GM12878 (cell line): ENCODE measurements at regions not wholly inside any gene's neighbourhood (a gene's known extent, or its start where the extent isn't known, plus 50 kb on each side); places are given as distances from the start of the nearest gene placed in this dataset.

Experiments
- ATAC-seq: fragments of 200-7000 bp; cut with Tn5 transposase; 3 replicates; pipeline ENCODE4 v1.9.1; 2020; ENCODE audit warnings: mild to moderate bottlenecking, moderate library complexity
- BruUV-seq: library from RNA; stranded (reverse); fragments of 400-500 nt; replicated peaks from 2 replicates; lab custom pipeline; 2021; lab: Mats Ljungman, UMichigan
- CTCF ChIA-PET: fragments of 300-600 bp; sonication (Branson Sonifier 250); formaldehyde crosslinking; extraction: SDS; loops from one replicate; lab custom pipeline; 2021; ENCODE audit warnings: inconsistent platforms; lab: Yijun Ruan, JAX
- POLR2A ChIA-PET: fragments of 350-600 bp; formaldehyde crosslinking; extraction: SDS; loops from one replicate; lab custom pipeline; 2021; ENCODE audit warnings: inconsistent platforms; lab: Charles Lee
- RAD21 ChIA-PET: fragments of 300-600 bp; sonication (Branson Sonifier 250); formaldehyde crosslinking; loops from one replicate; lab custom pipeline; 2023; ENCODE audit warnings: antibody characterized with exemption; ENCODE audit not compliant: unreplicated experiment; lab: Charles Lee
- SMC1A ChIA-PET: fragments of 300-600 bp; sonication (Branson Sonifier 250); formaldehyde crosslinking; loops from one replicate; lab custom pipeline; 2023; ENCODE audit not compliant: unreplicated experiment, uncharacterized antibody; lab: Charles Lee
- DNase-seq: peaks from one replicate; pipeline ENCODE4 v3.0.0-alpha.2; 2011; ENCODE audit warnings: low read depth, low spot score
- FAIRE-seq: peaks from 3 replicates; lab custom pipeline; 2011; peaks lifted over from hg19 to GRCh38; lab: Jason Lieb, UNC
- H2AFZ ChIP-seq: 2 replicates; pipeline ENCODE4 v1.6.0; 2011; ENCODE audit warnings: low read depth, low read length, control low read depth; ENCODE audit not compliant: control insufficient read depth
- H3K27ac ChIP-seq: 2 replicates; pipeline ENCODE4 v1.5.1; 2011; ENCODE audit warnings: control low read depth; ENCODE audit not compliant: control insufficient read depth, insufficient read depth
- H3K27me3 ChIP-seq, 2 experiments: replicated peaks in 1 of 2; 2 replicates each; pipeline versions ENCODE4 v1.6.0 to v1.6.1; 2011; ENCODE audit warnings: low read length in 1 of 2; ENCODE audit not compliant: control insufficient read depth in 2 of 2, insufficient read depth in 2 of 2
- H3K36me3 ChIP-seq, 2 experiments: 2 replicates each; pipeline ENCODE4 v1.5.1; 2011; ENCODE audit warnings: low read length in 1 of 2; ENCODE audit not compliant: control insufficient read depth in 2 of 2, insufficient read depth in 2 of 2
- H3K4me1 ChIP-seq: 2 replicates; pipeline ENCODE4 v1.6.1; 2011; ENCODE audit warnings: mild to moderate bottlenecking, low read length, moderate library complexity, mixed read lengths; ENCODE audit not compliant: control insufficient read depth, insufficient read depth
- H3K4me2 ChIP-seq: 2 replicates; pipeline ENCODE4 v1.6.0; 2011; ENCODE audit warnings: control low read depth; ENCODE audit not compliant: control insufficient read depth, insufficient read depth
- H3K4me3 ChIP-seq: fragments of 200-600 bp; sonication (generic); 2 replicates; pipeline ENCODE4 v1.5.1; 2016
- H3K79me2 ChIP-seq: 2 replicates; pipeline ENCODE4 v1.6.0; 2011; ENCODE audit warnings: low read length; ENCODE audit not compliant: control insufficient read depth, insufficient read depth
- H3K9ac ChIP-seq: 2 replicates; pipeline ENCODE4 v1.8.0; 2011; ENCODE audit warnings: low read length, control low read depth, mixed read lengths; ENCODE audit not compliant: control insufficient read depth, insufficient read depth
- H3K9me3 ChIP-seq: replicated peaks from 3 replicates; pipeline ENCODE4 v1.5.1; 2011; ENCODE audit warnings: mild to moderate bottlenecking, low read length; ENCODE audit not compliant: control insufficient read depth, insufficient read depth
- H4K20me1 ChIP-seq: 2 replicates; pipeline ENCODE4 v1.6.0; 2011; ENCODE audit not compliant: control insufficient read depth, insufficient read depth
- CBFB ChIP-seq: IDR thresholded peaks from 2 replicates; pipeline ENCODE4 v1.6.1; 2016; ENCODE audit warnings: antibody characterized with exemption, low read depth
- CHD2 ChIP-seq: IDR thresholded peaks from 2 replicates; pipeline ENCODE4 v1.6.1; 2011; ENCODE audit warnings: low read depth, low read length, improper control_type of control experiment, borderline replicate concordance
- EGR1 ChIP-seq, 2 experiments: IDR thresholded peaks; 1 replicate in 1 of 2; 2 replicates in 1 of 2; pipeline ENCODE4 v1.6.1; 2011 to 2012; ENCODE audit warnings: low read depth in 2 of 2, low read length in 2 of 2, borderline replicate concordance in 1 of 2, mild to moderate bottlenecking in 1 of 2, moderate library complexity in 1 of 2
- ESRRA ChIP-seq: IDR thresholded peaks from 2 replicates; pipeline ENCODE4 v1.6.1; 2012; ENCODE audit warnings: mild to moderate bottlenecking, low read length, improper control_type of control experiment
- MXI1 ChIP-seq: fragments of 150-350 bp; IDR thresholded peaks from 2 replicates; pipeline ENCODE4 v1.6.1; 2011; ENCODE audit warnings: low read depth, mild to moderate bottlenecking, inconsistent platforms, low read length, improper control_type of control experiment
- RUNX3 ChIP-seq: IDR thresholded peaks from 2 replicates; pipeline ENCODE4 v1.6.1; 2012; ENCODE audit warnings: low read length, inconsistent platforms
- SMAD5 ChIP-seq: IDR thresholded peaks from 2 replicates; pipeline ENCODE4 v1.6.1; 2016; ENCODE audit warnings: antibody characterized with exemption, low read depth
- SREBF2 ChIP-seq: IDR thresholded peaks from 2 replicates; pipeline ENCODE4 v1.6.1; 2012; ENCODE audit warnings: mild to moderate bottlenecking, low read length
- ZZZ3 ChIP-seq: IDR thresholded peaks from 2 replicates; pipeline ENCODE4 v1.6.1; 2011; ENCODE audit warnings: low read depth; ENCODE audit not compliant: control insufficient read depth, insufficient read length
- WGBS: methylation state at CpG from one replicate; pipeline ENCODE4 v1.1.6; 2016; ENCODE audit warnings: low lambda C conversion rate; ENCODE audit not compliant: insufficient replicate concordance, insufficient coverage; ENCODE audit errors: missing lambda C conversion rate; 5-methylcytosine and 5-hydroxymethylcytosine counted together
- in situ Hi-C: fragments of 300-500 bp; cut with MboI; formaldehyde crosslinking; loops from 9 replicates; pipeline ENCODE4 v1.14.3; 2018; ENCODE audit warnings: mixed read lengths
- intact Hi-C: fragments of 100-400 bp; cut with micrococcal nuclease; formaldehyde crosslinking; loops from one replicate; pipeline ENCODE4 v1.14.2; 2022; ENCODE audit not compliant: unreplicated experiment
- TF ChIP-seq, protein P1 (sequence below): fragments of 450-650 bp; IDR thresholded peaks from 2 replicates; pipeline ENCODE4 v1.6.1; 2014; ENCODE audit warnings: mild to moderate bottlenecking
- TF ChIP-seq, protein P2 (sequence below): IDR thresholded peaks from 2 replicates; pipeline ENCODE4 v1.6.1; 2012; ENCODE audit warnings: low read depth, low read length, improper control_type of control experiment
- TF ChIP-seq, protein P3 (sequence below): fragments of 450-650 bp; conservative IDR thresholded peaks from 2 replicates; pipeline ENCODE4 v1.6.1; 2017; ENCODE audit warnings: mild to moderate bottlenecking, moderate library complexity
- TF ChIP-seq, protein P4 (sequence below): fragments of 450-650 bp; IDR thresholded peaks from 2 replicates; pipeline ENCODE4 v1.6.1; 2017; ENCODE audit warnings: mild to moderate bottlenecking, moderate library complexity

DNA sequence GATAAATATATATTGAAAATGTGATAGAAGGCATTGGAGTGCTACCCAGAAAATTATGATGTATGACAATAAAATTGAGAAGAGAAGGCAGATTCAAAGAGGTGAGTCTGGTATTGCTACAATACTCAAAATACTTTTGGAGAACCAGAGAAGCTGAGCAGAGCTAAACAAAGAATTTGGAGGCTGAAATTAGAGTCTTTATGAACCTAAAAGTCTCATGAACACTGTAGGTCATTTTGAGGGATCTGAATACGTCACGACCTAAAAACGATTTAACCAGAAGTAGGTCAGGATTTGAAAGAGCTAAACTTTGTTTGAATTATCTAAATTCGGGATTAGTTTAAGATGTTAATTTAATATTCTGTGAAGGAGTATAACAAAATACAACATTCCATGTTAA, 182.4 kb upstream of the CDH9 start:
- no TSS peak for BruUV-seq
- Histone ChIP-seq H3K27me3 (no peaks in the 10 kb centered on the region), H3K9me3 (no peaks in the 10 kb centered on the region), H3K4me2 (no peak overlapping the region), H4K20me1 (no peaks in the 10 kb centered on the region), H3K4me3 (no peak overlapping the region), H3K9ac (no peak overlapping the region), H2AFZ (no peak overlapping the region), H3K27ac (no peak overlapping the region), H3K79me2 (no peaks in the 10 kb centered on the region), H3K36me3 (no peaks in the 10 kb centered on the region), H3K4me1 (no peaks in the 10 kb centered on the region)
- FAIRE-seq = no peak
- WGBS = 66% methylated on average over 4 of the region's 4 CpGs
- in situ Hi-C loops (no loop called here), intact Hi-C loops (no loop called here)
- ChIA-PET CTCF (no interaction called here), RAD21 (no interaction called here), SMC1A (no interaction called here), POLR2A (no interaction called here)
- no peak for TF ChIP-seq CHD2
- TF ChIP-seq, protein P1, sequence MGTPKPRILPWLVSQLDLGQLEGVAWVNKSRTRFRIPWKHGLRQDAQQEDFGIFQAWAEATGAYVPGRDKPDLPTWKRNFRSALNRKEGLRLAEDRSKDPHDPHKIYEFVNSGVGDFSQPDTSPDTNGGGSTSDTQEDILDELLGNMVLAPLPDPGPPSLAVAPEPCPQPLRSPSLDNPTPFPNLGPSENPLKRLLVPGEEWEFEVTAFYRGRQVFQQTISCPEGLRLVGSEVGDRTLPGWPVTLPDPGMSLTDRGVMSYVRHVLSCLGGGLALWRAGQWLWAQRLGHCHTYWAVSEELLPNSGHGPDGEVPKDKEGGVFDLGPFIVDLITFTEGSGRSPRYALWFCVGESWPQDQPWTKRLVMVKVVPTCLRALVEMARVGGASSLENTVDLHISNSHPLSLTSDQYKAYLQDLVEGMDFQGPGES = no peak
- TF ChIP-seq, protein P2, sequence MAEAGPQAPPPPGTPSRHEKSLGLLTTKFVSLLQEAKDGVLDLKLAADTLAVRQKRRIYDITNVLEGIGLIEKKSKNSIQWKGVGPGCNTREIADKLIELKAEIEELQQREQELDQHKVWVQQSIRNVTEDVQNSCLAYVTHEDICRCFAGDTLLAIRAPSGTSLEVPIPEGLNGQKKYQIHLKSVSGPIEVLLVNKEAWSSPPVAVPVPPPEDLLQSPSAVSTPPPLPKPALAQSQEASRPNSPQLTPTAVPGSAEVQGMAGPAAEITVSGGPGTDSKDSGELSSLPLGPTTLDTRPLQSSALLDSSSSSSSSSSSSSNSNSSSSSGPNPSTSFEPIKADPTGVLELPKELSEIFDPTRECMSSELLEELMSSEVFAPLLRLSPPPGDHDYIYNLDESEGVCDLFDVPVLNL = no peak
- no peak for TF ChIP-seq CBFB
- no peak for TF ChIP-seq MXI1
- TF ChIP-seq, protein P3, sequence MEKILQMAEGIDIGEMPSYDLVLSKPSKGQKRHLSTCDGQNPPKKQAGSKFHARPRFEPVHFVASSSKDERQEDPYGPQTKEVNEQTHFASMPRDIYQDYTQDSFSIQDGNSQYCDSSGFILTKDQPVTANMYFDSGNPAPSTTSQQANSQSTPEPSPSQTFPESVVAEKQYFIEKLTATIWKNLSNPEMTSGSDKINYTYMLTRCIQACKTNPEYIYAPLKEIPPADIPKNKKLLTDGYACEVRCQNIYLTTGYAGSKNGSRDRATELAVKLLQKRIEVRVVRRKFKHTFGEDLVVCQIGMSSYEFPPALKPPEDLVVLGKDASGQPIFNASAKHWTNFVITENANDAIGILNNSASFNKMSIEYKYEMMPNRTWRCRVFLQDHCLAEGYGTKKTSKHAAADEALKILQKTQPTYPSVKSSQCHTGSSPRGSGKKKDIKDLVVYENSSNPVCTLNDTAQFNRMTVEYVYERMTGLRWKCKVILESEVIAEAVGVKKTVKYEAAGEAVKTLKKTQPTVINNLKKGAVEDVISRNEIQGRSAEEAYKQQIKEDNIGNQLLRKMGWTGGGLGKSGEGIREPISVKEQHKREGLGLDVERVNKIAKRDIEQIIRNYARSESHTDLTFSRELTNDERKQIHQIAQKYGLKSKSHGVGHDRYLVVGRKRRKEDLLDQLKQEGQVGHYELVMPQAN = no peak
- TF ChIP-seq EGR1 (IDR thresholded peaks at IDR 0.05; ENCODE audit: borderline replicate concordance in 1 of 2, low read depth in 2 of 2, low read length in 2 of 2) = no peak
- no peak for TF ChIP-seq ZZZ3
- TF ChIP-seq SREBF2 = no peak
- TF ChIP-seq, protein P4, sequence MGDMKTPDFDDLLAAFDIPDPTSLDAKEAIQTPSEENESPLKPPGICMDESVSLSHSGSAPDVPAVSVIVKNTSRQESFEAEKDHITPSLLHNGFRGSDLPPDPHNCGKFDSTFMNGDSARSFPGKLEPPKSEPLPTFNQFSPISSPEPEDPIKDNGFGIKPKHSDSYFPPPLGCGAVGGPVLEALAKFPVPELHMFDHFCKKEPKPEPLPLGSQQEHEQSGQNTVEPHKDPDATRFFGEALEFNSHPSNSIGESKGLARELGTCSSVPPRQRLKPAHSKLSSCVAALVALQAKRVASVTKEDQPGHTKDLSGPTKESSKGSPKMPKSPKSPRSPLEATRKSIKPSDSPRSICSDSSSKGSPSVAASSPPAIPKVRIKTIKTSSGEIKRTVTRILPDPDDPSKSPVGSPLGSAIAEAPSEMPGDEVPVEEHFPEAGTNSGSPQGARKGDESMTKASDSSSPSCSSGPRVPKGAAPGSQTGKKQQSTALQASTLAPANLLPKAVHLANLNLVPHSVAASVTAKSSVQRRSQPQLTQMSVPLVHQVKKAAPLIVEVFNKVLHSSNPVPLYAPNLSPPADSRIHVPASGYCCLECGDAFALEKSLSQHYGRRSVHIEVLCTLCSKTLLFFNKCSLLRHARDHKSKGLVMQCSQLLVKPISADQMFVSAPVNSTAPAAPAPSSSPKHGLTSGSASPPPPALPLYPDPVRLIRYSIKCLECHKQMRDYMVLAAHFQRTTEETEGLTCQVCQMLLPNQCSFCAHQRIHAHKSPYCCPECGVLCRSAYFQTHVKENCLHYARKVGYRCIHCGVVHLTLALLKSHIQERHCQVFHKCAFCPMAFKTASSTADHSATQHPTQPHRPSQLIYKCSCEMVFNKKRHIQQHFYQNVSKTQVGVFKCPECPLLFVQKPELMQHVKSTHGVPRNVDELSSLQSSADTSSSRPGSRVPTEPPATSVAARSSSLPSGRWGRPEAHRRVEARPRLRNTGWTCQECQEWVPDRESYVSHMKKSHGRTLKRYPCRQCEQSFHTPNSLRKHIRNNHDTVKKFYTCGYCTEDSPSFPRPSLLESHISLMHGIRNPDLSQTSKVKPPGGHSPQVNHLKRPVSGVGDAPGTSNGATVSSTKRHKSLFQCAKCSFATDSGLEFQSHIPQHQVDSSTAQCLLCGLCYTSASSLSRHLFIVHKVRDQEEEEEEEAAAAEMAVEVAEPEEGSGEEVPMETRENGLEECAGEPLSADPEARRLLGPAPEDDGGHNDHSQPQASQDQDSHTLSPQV = no peak
- TF ChIP-seq RUNX3 = no peak
- no peak for TF ChIP-seq SMAD5
- no peak for TF ChIP-seq ESRRA
- ATAC-seq = no peak
- DNase-seq = no peak
